K562 (cell line): ENCODE measurements at regions not wholly inside any gene's neighbourhood (a gene's known extent, or its start where the extent isn't known, plus 50 kb on each side); places are given as distances from the start of the nearest gene placed in this dataset.

Source experiments
- ATAC-seq: fragments of 200-7000 bp; cut with Tn5 transposase; 3 replicates; pipeline ENCODE4 v1.9.1; 2020; ENCODE audit warnings: moderate library complexity
- BruUV-seq: library from RNA; stranded (reverse); fragments of 400-500 nt; replicated peaks from 2 replicates; lab custom pipeline; 2021; lab: Mats Ljungman, UMichigan
- CTCF ChIA-PET: fragments of 300-600 bp; formaldehyde crosslinking; extraction: SDS; loops from one replicate; lab custom pipeline; 2021; ENCODE audit warnings: low intra/inter-chr PET ratio; lab: Yijun Ruan, JAX
- POLR2A ChIA-PET: fragments of 300-600, 350-650 bp; sonication (Branson Sonifier 250); formaldehyde crosslinking; extraction: SDS; loops from one replicate; lab custom pipeline; 2021; ENCODE audit warnings: antibody characterized with exemption, inconsistent platforms; lab: Yijun Ruan, JAX
- DNase-seq, 4 experiments: peaks; one replicate each; pipeline versions ENCODE4 v3.0.0 to v3.0.0-alpha.2; 2011 to 2018; ENCODE audit warnings: low spot score in 3 of 4, mixed read lengths in 3 of 4; ENCODE audit errors: extremely low read depth in 1 of 4
- FAIRE-seq: peaks from 2 replicates; lab custom pipeline; 2011; peaks lifted over from hg19 to GRCh38; lab: Jason Lieb, UNC
- H2AFZ ChIP-seq: 2 replicates; pipeline ENCODE4 v1.6.0; 2011; ENCODE audit warnings: low read depth, low read length, control low read depth, inconsistent platforms
- H3K27ac ChIP-seq: fragments of 200-600 bp; 3 replicates; pipeline ENCODE4 v1.8.0; 2011; ENCODE audit warnings: low read depth, mild to moderate bottlenecking, control low read depth, inconsistent platforms, low read length, moderate library complexity, mixed read lengths; ENCODE audit errors: extremely low read depth
- H3K27me3 ChIP-seq, 2 experiments: fragments of 300-600 bp in 1 of 2; 2 replicates in 1 of 2; 3 replicates in 1 of 2; pipeline versions ENCODE4 v1.6.0 to v1.8.0; 2011; ENCODE audit warnings: inconsistent platforms in 2 of 2, low read length in 2 of 2, mild to moderate bottlenecking in 1 of 2, mixed read lengths in 1 of 2, moderate library complexity in 1 of 2; ENCODE audit not compliant: control insufficient read depth in 2 of 2, insufficient read depth in 2 of 2
- H3K36me3 ChIP-seq: fragments of 300-600 bp; 3 replicates; pipeline ENCODE4 v1.8.0; 2011; ENCODE audit warnings: mild to moderate bottlenecking, low read length, inconsistent platforms; ENCODE audit not compliant: control insufficient read depth, insufficient read depth
- H3K4me1 ChIP-seq, 2 experiments: fragments of 200-600 bp in 1 of 2; replicated peaks in 1 of 2; 2 replicates in 1 of 2; 3 replicates in 1 of 2; pipeline versions ENCODE4 v1.5.1 to v1.8.0; 2011; ENCODE audit warnings: inconsistent platforms in 2 of 2, low read length in 2 of 2, mild to moderate bottlenecking in 1 of 2, mixed read lengths in 1 of 2, moderate library complexity in 1 of 2; ENCODE audit not compliant: control insufficient read depth in 2 of 2, insufficient read depth in 2 of 2
- H3K4me2 ChIP-seq: 2 replicates; pipeline ENCODE4 v1.6.1; 2011; ENCODE audit warnings: low read length, control low read depth, inconsistent platforms, mixed read lengths; ENCODE audit not compliant: insufficient read depth
- H3K4me3 ChIP-seq: fragments of 200-600 bp; sonication (generic), shearing (Covaris generic); 2 replicates; pipeline ENCODE4 v1.5.1; 2016; ENCODE audit warnings: control low read depth, inconsistent platforms
- H3K79me2 ChIP-seq: fragments of 200-600 bp; 3 replicates; pipeline ENCODE4 v1.8.0; 2011; ENCODE audit warnings: low read length, inconsistent platforms; ENCODE audit not compliant: control insufficient read depth, insufficient read depth
- H3K9ac ChIP-seq, 2 experiments: 2 replicates each; pipeline versions ENCODE4 v1.6.0 to v1.6.1; 2011; ENCODE audit warnings: low read depth in 2 of 2, low read length in 2 of 2, control low read depth in 1 of 2, inconsistent platforms in 1 of 2, mild to moderate bottlenecking in 1 of 2, mixed read lengths in 1 of 2; ENCODE audit not compliant: insufficient read depth in 1 of 2
- H3K9me1 ChIP-seq: one replicate; pipeline ENCODE4 v1.6.0; 2011; ENCODE audit warnings: inconsistent platforms, mild to moderate bottlenecking, low read length, moderate library complexity; ENCODE audit not compliant: control insufficient read depth, insufficient read depth
- H3K9me3 ChIP-seq: replicated peaks from 2 replicates; pipeline ENCODE4 v1.5.1; 2011; ENCODE audit warnings: low read depth, low read length, inconsistent platforms; ENCODE audit not compliant: control insufficient read depth, insufficient read depth
- H4K20me1 ChIP-seq: replicated peaks from 2 replicates; pipeline ENCODE4 v1.6.1; 2011; ENCODE audit warnings: low read length, inconsistent platforms, mixed read lengths; ENCODE audit not compliant: control insufficient read depth, insufficient read depth
- ARHGAP35 ChIP-seq: fragments of 450-650 bp; IDR thresholded peaks from 2 replicates; pipeline ENCODE4 v1.6.1; 2018; ENCODE audit not compliant: partially characterized antibody
- ASH1L ChIP-seq: fragments of 450-650 bp; IDR thresholded peaks from 2 replicates; pipeline ENCODE4 v1.6.1; 2018; ENCODE audit warnings: borderline replicate concordance, mild to moderate bottlenecking, low read depth; ENCODE audit not compliant: partially characterized antibody
- EP300 ChIP-seq: IDR thresholded peaks from 2 replicates; pipeline ENCODE4 v1.6.1; 2012; ENCODE audit warnings: low read length, improper control_type of control experiment
- RAD21 ChIP-seq, 2 experiments: fragments of 250-450 bp in 1 of 2; fragments of 450-650 bp in 1 of 2; sonication (Bioruptor Pico) in 1 of 2; formaldehyde crosslinking in 1 of 2; IDR thresholded peaks in 1 of 2; conservative IDR thresholded peaks in 1 of 2; 2 replicates each; pipeline versions ENCODE4 v1.4.0 to v1.8.0; 2020 to 2022; ENCODE audit warnings: mild to moderate bottlenecking in 2 of 2, moderate library complexity in 1 of 2
- SOX6 ChIP-seq: fragments of 450-650 bp; IDR thresholded peaks from 2 replicates; pipeline ENCODE4 v1.6.1; 2014; ENCODE audit warnings: mild to moderate bottlenecking
- TCFL5 ChIP-seq: fragments of 250-450 bp; sonication (Bioruptor Pico); conservative IDR thresholded peaks from 2 replicates; pipeline ENCODE4 v1.6.1; 2021; ENCODE audit warnings: mild to moderate bottlenecking, moderate library complexity, matching md5 sums
- ZNF274 ChIP-seq: IDR thresholded peaks from 2 replicates; pipeline ENCODE4 v1.6.1; 2011; ENCODE audit warnings: low read depth, mild to moderate bottlenecking, low read length, moderate library complexity, borderline replicate concordance
- ZNF668 ChIP-seq: fragments of 250-450 bp; sonication (Bioruptor Pico); IDR thresholded peaks from 2 replicates; pipeline ENCODE4 v1.8.0; 2022; ENCODE audit warnings: mild to moderate bottlenecking, inconsistent platforms
- WGBS: fragments of 100-300 bp; shearing (Covaris generic); methylation state at CpG from one replicate; pipeline ENCODE4 v1.1.6; 2016; ENCODE audit warnings: low coverage, mixed read lengths; ENCODE audit not compliant: insufficient coverage; ENCODE audit errors: missing lambda C conversion rate; 5-methylcytosine and 5-hydroxymethylcytosine counted together
- in situ Hi-C: fragments of 300-500 bp; cut with MboI; formaldehyde crosslinking; loops from 4 replicates; pipeline ENCODE4 v1.15.0; 2018; ENCODE audit warnings: inconsistent platforms, mixed read lengths
- intact Hi-C: fragments of 100-400 bp; cut with micrococcal nuclease; formaldehyde crosslinking; loops from 2 replicates; pipeline ENCODE4 v1.14.2; 2022
- TF ChIP-seq, protein P1 (sequence below), 2 experiments: fragments of 250-450 bp in 1 of 2; fragments of 450-650 bp in 1 of 2; sonication (Bioruptor Pico) in 1 of 2; IDR thresholded peaks; 2 replicates each; pipeline versions ENCODE4 v1.6.1 to v1.8.0; 2016 to 2021; ENCODE audit warnings: mild to moderate bottlenecking in 2 of 2, moderate library complexity in 2 of 2, missing compliant biosample characterization in 1 of 2, missing genetic modification characterization in 1 of 2

GRCh38 chr22:27487600-27488452, 313.7 kb downstream of the MN1 start (continued):
- no peak for TF ChIP-seq ZNF668 (CRISPR knock-in tag)
- TF ChIP-seq, all 486 proteins: peak for 0

DNA sequence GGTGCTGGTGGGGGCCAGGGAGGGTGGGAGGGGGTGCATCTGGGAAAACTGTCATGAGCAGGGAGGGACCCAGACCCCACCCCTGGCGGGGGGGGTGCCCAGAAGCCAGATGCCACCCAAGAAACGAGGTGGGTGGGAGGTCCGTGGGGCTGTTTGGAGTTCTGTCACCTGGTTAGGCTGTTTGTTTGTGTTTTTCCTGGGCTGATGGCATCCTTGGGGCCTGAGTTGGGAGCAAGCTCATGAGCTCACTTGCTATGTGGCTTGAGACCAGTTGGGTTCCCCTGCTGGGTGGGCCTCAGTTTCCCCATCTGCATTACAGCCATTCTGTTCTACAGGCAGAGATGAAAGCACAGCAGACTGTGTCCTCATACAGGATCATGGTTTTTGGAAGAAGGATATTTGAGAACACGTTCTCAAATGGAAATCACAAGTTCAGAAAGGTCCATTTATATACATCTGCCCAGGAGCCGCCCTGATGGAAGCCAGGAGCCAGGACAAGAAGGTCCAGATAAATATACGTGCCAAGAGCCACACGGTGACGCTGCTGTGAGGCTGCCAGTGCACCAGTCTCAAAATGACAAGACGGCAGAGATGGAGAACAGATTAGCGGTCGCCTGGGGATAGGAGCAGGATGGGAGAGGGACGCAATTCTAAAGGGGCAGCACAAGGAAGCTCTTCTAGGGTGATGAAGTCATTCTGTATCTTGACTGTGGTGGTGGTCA, 312.9 kb downstream of the MN1 start:
- Histone ChIP-seq H4K20me1 (no peaks in the 10 kb centered on the region), H3K9me1 (no peaks in the 10 kb centered on the region)
- TF ChIP-seq ZNF274 = no peak
- TF ChIP-seq, protein P1, sequence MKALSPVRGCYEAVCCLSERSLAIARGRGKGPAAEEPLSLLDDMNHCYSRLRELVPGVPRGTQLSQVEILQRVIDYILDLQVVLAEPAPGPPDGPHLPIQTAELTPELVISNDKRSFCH (CRISPR knock-in tag; IDR thresholded peaks at IDR 0.05) = no peak
- TF ChIP-seq, protein P1 (tag; IDR thresholded peaks at IDR 0.05) = no peak
- TF ChIP-seq TCFL5 (CRISPR knock-in tag) = no peak
- no peak for TF ChIP-seq SOX6
- TF ChIP-seq ARHGAP35 = no peak
- TF ChIP-seq ASH1L = no peak
- TF ChIP-seq RAD21 (CRISPR knock-in tag; conservative IDR thresholded peaks at IDR 0.05 in 1 of 2, IDR thresholded peaks at IDR 0.05 in 1 of 2) = peak in 1 of 2 experiments; percentile 21; a peak in 2 of 4 replicates
- TF ChIP-seq EP300 = no peak
- TF ChIP-seq, all 486 proteins: peak for 1
- DNase-seq (no peak), FAIRE-seq (no peak), ATAC-seq (no peak)
- Histone ChIP-seq H3K79me2 (no peaks in the 10 kb centered on the region), H3K4me2 (no peak overlapping the region), H3K36me3 (no peaks in the 10 kb centered on the region), H3K27me3 (peaks cover 0 to 6% of the 10 kb centered on the region in 2 experiments; a peak in 1 of 5 replicates), H3K9me3 (no peaks in the 10 kb centered on the region), H3K4me1 (no peaks in the 10 kb centered on the region), H3K27ac (no peak overlapping the region), H3K4me3 (no peak overlapping the region), H2AFZ (no peak overlapping the region), H3K9ac (no peak overlapping the region)
- BruUV-seq = no TSS peak
- in situ Hi-C loops (no loop called here), intact Hi-C loops (no loop called here)
- 0% methylated on average over 9 of the region's 12 CpGs for WGBS
- CTCF ChIA-PET = no interaction called here
- POLR2A ChIA-PET = interaction anchor here (0.6 kb wide), 1 partner anchor 47 kb away, joined by 3 read pairs; no protein-coding TSS in a partner anchor
